ENCODE measurements at regions not wholly inside any gene's neighbourhood (a gene's known extent, or its start where the extent isn't known, plus 50 kb on each side); places are given as distances from the start of the nearest gene placed in this dataset.

DNA sequence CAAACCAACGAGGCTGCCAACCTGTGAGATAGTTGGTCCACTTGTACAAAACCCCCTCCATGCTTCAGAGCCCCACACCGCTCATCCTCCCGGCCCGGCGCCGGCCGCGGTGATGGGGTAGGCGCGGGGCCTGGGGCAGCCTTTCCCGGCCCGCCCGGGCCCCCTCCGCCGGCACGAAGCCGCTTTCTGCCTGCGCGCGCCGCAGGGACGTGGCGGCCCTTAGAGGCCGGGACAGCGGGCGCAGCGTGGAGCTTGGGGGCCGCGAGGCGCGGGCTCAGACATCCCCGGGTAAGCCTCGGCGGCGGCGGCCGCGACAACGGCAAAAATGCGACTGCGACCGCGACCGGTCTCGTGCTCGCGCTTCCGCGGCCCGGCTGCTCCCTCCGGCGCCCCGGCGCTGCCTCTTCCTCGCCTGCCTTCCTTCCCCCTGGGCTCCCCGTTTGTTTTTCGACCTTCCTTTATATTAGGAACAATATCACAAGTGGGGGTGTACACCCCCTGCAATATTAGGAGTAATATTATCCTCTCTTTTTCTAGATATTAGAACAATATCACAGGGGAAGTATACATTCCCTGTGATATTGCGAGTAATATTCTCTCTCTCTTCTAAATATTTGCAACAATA, 53.9 kb upstream of the CEACAM21 start:
- TF ChIP-seq EP300 (IDR thresholded peaks at IDR 0.05), result no peak
- TF ChIP-seq, protein P1, sequence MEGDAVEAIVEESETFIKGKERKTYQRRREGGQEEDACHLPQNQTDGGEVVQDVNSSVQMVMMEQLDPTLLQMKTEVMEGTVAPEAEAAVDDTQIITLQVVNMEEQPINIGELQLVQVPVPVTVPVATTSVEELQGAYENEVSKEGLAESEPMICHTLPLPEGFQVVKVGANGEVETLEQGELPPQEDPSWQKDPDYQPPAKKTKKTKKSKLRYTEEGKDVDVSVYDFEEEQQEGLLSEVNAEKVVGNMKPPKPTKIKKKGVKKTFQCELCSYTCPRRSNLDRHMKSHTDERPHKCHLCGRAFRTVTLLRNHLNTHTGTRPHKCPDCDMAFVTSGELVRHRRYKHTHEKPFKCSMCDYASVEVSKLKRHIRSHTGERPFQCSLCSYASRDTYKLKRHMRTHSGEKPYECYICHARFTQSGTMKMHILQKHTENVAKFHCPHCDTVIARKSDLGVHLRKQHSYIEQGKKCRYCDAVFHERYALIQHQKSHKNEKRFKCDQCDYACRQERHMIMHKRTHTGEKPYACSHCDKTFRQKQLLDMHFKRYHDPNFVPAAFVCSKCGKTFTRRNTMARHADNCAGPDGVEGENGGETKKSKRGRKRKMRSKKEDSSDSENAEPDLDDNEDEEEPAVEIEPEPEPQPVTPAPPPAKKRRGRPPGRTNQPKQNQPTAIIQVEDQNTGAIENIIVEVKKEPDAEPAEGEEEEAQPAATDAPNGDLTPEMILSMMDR (IDR thresholded peaks at IDR 0.05), result peak in 1 of 6 experiments; percentile 10

Measured in upper lobe of left lung (tissue), 4 donors.